GM19351 (cell line): ENCODE measurements at regions not wholly inside any gene's neighbourhood (a gene's known extent, or its start where the extent isn't known, plus 50 kb on each side); places are given as distances from the start of the nearest gene placed in this dataset.

Source experiments
- ATAC-seq: cut with Tn5 transposase; IDR thresholded peaks from one replicate; pipeline ENCODE4 v1.9.1; 2021; ENCODE audit warnings: mild to moderate bottlenecking, moderate library complexity; ENCODE audit not compliant: unreplicated experiment

DNA sequence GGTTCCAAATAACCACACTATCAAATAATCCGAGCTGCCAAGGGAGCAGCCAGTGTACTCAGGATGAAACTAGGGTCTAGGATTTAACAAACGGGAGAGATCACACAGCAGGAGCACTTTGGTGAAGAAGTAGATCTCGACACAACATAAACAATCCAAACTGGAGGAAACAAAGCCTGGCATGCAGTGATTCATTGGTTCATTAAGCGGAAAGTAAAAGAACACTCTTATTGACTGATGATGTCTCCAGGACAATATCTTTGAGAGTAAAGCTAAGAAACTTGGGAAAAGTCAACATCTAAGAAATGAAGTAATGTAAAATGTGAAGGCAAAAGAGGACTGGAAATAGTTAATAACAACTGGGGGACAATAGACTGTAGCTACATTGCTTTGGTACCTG lies 1478.3 kb upstream of the CDH9 start:
- ATAC-seq, result no peak

DNA sequence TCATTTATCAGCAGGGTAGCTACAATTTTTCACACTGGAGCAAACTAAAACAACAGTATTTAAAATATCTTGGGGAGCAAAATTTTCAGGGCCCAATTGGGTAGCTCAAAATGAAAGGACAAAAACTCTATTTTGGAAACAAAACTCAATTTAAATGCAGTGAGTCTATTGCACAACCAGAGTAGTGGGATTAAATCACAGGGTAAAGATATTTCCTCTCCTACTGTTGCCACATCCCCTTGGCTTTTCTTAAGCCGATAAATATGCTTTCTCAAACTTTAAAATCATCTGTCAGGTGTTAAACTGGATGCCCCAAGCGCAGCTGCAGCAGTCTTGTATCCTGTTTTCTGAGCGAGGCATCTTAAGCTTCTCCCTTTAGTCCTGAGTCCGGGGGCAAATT lies 1474.3 kb upstream of the CDH9 start:
- ATAC-seq, result no peak

DNA sequence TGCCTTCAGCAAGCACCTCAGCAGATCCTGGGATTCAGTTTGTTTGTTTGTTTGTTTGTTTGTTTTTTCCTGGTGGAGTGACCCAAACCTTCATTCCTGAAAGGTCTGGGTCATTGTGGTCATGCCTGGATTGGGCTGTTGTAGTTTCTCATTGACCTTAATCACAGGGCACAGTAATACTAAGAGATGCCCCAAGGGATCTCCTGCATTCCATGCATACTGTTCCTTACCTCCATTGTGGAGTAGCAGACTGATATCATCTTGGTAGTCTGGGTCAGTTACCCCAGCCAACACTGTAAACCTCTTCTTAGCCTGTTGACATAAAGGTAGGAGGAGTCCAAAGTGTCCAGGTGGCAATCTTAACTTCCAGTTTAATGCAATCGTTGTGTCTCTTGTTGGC lies 1466.7 kb upstream of the CDH9 start:
- no peak for ATAC-seq

- no peak for ATAC-seq
These were observed 1462.1 kb upstream of the CDH9 start for GRCh38 chr5:28500511-28500910.

DNA sequence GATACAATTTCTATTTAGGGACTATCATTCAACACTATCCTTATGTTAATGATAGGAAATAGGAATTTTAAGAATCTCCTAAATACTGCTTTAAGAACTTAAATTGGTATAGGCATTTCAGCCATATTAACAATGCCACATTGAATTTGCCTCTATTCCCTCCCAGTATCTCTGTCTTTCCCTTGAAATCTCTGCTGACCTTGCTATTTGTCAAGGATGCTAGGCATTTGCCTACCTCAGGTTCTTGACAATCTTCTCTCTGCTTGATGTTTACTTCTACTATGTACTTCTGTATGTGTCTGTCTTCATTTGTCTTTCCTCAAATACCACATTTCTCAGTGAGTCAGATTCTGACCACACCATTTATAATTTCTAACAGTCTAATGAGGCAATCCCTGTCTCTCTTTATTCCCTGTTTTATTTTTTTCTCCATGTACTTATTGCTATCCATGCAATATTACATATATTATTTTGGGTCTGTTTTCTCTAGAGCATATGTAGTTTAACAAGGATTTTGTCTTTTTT lies 1461.4 kb upstream of the CDH9 start:
- ATAC-seq, result no peak

- no peak for ATAC-seq
These were observed 1457.5 kb upstream of the CDH9 start for GRCh38 chr5:28495876-28496275.

DNA sequence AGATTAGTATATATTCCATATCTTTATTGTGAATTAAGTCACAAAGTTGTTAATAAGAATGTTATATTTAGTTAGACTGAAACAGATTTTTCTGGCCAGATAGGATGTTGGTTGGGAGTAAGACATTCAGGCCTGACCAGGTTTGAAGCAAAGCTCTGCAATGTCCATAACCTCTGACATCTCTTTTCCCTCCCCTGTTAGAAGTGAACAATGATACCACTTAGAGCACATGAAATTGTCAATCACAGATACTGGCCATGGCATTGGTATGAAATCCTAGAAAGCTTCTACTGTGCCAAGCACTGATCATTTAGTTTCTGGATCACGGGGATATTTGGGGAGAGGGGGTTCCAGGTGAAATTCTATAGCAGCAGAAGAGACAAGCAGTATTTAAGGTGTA lies 1455.1 kb upstream of the CDH9 start:
- no peak for ATAC-seq

- ATAC-seq, result no peak
These were observed 1450.4 kb upstream of the CDH9 start for GRCh38 chr5:28488752-28489151.

DNA sequence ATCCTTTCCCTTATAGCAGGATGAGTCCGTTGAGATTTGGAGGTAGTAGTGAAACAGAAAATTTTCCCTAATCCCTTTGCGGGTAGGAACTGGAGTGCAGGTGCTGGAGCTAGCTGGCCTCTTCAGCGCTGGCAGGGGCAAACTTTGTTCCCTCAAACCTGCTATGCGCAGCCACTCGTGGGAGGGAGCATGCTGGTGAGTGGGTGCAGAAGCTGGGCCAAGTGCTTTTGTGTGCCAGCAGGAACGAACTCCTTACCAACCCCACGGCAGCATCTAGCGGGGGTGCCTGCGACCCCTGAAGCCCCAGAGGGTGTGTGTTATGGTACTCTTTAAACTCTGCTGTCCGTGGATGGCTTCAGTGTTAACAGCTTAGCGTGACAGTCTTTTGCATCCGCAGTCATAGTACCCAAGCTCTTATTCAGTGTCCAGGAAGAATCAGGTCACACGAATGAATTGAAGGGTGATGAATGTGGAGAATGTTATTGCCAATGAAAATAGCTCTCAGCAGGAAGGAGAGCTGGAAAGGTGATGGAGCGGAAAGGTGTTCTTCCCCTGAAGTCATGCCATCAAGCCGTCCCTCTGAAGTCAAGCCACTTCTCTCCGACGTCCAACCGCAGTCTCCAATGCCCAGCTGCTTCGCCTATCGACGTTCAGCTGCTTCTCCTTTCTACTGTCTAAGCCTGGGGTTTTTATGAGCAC lies 1445.1 kb upstream of the CDH9 start:
- no peak for ATAC-seq

- ATAC-seq, result no peak
These were observed 1435.2 kb upstream of the CDH9 start for GRCh38 chr5:28473531-28474107.

GRCh38 chr5:28468166-28468565 lies 1429.8 kb upstream of the CDH9 start:
- no peak for ATAC-seq

DNA sequence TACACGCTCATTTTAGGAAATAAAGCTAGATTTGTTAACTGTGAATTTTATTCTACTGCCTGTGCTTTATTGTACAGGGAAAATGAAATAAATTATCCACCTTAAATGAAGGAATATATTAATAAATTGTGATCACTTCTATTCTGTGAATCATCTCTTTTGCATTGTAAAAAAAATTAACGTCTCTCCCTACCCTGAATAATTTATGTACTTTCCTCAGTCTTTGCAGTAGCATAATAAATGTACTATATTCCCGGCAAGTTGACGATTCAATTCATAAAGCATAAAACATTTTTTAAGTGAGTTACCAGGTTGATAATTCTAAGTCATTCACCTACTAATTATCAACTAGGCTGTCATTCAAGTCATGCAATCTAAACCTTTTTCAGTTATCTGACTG lies 1425.3 kb upstream of the CDH9 start:
- no peak for ATAC-seq

DNA sequence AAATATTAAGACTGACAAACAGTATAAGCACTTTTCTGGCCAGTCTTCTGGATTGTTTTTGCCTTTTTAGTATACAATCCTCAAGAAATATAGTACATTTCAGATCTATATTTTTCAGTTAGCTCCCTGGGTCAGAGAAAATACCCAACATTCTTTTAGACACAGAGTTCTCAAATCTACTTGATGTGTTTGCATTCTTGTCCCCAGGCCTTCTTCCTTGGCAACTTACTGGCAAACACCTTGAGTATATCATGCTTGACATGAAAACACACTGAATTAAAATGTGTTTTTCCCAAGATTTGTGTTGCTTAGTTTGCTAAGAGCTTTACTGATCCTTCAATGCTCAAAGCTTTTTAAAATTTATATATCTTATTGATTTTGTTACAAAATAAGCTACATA lies 1413.1 kb upstream of the CDH9 start:
- no peak for ATAC-seq

- no peak for ATAC-seq
These were observed 1412.6 kb upstream of the CDH9 start for GRCh38 chr5:28450997-28451396.

- no peak for ATAC-seq
These were observed 1410.4 kb upstream of the CDH9 start for GRCh38 chr5:28448791-28449190.

DNA sequence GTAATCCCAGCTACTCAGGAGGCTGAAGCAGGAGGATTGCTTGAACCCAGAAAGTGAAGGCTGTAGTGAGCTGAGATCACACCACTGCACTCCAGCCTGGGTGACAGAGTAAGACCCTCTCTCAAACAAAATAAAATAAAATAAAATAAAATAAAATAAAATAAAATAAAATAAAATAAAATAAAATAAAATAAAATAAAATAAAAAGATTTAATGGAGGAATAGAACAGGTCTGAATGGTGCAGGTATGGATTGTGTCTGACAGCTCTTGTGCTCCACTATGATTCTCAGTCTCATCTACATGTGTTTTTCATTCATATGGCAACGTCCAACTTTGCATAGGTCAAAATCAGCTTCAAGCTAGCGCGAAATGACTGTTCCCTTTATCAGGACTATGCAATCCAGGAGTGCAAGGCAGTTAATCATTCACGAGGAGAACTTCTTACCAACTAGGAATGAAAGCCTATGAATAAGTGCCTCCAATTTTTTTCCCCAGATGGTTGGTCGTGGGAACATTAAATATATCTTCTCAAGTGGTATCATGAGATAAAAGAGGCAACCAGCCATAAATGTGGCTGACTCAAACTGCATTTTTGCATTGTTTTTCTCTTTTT lies 1392.3 kb upstream of the CDH9 start:
- ATAC-seq, result no peak

DNA sequence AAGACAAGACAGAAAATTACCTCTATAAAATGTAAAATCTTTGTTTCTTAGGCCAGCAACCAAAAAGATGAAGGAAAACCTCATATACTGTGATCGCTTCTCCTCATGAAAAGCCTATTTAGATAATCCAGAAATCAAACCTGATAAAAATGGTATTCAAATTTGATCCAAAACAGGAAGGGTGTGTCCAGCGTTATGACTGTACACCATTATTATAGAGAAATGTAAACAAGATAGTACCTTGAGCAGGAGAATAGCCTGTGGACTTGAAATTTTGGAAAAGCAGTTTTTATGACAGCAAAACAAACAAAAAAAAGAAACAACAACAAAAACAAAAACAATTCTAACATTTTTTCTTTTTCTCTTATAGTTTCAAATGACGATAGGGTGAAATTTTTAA lies 1382.8 kb upstream of the CDH9 start:
- ATAC-seq, result no peak

DNA sequence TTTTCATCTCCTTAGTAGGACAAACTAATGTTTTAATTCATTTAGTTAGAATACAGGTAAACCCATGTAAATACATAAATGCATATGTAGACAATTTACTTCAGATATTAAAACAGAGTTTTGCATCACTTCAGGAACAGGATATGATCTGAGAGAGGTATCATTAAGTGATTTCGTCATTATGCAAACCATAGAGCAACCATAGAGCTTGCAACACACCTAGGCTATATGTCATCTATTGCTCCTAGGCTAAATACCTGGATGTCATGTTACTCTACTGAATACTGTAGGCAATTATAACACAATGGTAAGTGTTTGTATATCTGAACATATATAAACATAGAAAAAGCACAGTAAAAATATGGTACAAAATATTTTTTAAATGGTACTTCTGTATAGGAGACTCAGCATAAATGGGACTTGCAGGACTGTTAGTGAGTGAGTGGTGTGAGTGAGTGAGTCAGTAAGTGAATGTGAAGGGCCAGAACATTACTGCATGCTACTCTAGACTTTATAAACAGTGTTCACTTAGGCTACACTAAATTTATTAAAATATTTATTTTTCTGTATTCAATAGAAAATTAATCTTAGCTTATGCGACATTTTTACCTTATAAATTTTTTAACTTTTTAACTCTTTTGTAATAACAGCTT lies 1377.5 kb upstream of the CDH9 start:
- no peak for ATAC-seq

GRCh38 chr5:28414619-28415018 lies 1376.2 kb upstream of the CDH9 start:
- ATAC-seq, result no peak

DNA sequence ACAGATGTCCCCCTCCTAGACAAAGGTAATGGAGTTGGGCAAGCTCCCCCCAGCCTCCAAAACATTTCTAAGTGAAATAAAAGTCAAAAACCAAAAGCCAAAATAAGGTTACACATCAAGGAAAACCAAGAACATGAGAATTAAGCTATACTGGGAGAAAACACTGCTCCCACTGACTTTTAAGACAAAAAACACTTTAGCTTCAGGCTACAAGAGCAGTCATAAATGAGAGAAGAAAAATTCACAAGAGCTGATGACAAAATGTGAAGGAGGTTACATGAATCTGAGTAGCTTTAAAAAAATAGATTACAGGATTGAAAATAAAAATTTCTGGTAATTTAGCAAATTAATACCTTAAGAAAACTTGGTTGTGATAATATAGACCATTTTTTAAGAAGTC lies 1370.3 kb upstream of the CDH9 start:
- ATAC-seq, result no peak

- ATAC-seq, result no peak
These were observed 1369.8 kb upstream of the CDH9 start for GRCh38 chr5:28408186-28408585.
